ENCODE measurements at regions not wholly inside any gene's neighbourhood (a gene's known extent, or its start where the extent isn't known, plus 50 kb on each side); places are given as distances from the start of the nearest gene placed in this dataset.

DNA sequence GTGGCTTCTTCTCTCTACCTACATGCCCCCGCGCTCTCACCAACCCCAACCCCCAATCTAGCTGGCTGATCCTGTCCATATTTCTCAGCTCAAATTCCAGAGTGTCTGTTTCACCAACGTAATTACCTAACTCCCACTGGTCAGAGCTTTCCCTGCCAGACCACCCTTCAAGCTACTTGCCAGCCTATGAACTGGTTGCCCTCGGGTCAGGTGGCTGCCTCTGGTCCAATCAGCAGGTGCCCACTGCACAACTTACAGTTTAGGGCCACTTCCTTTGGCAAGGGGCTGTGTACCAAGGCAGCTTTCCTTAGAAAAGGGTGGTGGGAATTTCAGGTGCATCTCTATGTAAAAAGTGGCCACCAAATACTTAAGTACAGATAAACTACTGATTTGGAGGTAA is 92.2 kb upstream of the SLC30A5 start:
- DNase-seq (ENCODE audit: insufficient read length, low spot score) (no peak), FAIRE-seq (no peak)
- TF ChIP-seq, protein P1, sequence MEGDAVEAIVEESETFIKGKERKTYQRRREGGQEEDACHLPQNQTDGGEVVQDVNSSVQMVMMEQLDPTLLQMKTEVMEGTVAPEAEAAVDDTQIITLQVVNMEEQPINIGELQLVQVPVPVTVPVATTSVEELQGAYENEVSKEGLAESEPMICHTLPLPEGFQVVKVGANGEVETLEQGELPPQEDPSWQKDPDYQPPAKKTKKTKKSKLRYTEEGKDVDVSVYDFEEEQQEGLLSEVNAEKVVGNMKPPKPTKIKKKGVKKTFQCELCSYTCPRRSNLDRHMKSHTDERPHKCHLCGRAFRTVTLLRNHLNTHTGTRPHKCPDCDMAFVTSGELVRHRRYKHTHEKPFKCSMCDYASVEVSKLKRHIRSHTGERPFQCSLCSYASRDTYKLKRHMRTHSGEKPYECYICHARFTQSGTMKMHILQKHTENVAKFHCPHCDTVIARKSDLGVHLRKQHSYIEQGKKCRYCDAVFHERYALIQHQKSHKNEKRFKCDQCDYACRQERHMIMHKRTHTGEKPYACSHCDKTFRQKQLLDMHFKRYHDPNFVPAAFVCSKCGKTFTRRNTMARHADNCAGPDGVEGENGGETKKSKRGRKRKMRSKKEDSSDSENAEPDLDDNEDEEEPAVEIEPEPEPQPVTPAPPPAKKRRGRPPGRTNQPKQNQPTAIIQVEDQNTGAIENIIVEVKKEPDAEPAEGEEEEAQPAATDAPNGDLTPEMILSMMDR (IDR thresholded peaks at IDR 0.05; ENCODE audit: insufficient read depth, missing control alignments) = no peak

DNA sequence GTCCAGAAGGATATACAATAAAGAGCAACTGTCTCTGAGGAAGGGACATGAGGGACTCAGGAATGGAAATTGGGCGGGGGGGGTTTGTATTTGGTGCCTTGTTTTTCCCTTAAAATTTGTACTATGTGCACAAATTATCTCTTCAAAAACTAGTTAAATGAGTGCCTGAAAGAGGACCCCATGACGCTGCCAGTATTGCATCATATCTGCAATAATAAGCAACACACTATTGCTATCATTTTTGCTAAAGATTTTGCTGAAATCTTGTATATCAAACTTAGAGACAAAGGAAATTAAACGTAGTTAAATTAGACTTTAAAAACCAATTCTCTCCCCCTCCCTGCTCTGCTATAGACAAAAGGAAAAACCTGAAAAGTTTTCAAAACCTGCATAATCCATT is 89.7 kb upstream of the SLC30A5 start:
- TF ChIP-seq, protein P1 (IDR thresholded peaks at IDR 0.05; ENCODE audit: insufficient read depth, missing control alignments) = no peak
- FAIRE-seq (no peak), DNase-seq (ENCODE audit: insufficient read length, low spot score) (no peak)

DNA sequence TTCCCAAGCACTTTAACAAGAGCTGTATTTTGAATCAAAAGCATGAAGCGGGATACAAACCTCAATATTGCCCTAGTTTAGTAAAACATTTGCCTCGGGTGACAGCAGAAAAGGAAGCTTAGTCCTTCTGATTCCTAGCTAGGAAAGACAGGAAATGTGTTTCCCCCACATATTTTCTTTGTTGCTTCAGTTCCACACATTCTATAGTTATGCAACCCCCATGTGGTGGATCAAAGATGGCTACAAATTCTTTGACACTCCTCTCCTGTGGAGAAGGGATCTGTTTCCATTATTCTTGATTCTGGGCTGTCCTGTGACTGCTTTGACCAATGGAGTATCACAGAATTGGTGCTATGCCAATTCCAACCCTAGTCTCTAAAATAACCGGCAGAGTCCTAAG is 89.1 kb upstream of the SLC30A5 start:
- FAIRE-seq (no peak), DNase-seq (ENCODE audit: insufficient read length, low spot score) (no peak)
- TF ChIP-seq, protein P1 (IDR thresholded peaks at IDR 0.05; ENCODE audit: insufficient read depth, missing control alignments) = no peak

DNA sequence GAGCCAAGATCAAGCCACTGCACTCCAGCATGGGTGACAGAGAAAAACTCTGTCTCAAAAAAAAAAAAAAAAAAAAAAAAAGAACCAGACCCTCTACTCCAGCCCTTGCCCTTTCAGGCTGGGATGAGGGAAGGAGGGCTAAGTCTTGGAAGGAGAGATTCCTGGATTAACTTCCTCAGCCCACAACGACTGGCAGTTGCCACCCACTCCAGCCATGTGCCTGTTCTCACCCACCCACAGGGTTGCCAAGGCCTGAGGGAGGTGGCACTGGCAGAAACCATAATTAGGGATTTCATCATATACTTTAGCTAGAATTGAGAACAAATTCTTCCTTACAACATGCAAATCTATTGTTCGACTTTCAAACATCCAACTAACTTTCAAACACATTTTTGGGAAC is 87.8 kb upstream of the SLC30A5 start:
- FAIRE-seq (no peak), DNase-seq (ENCODE audit: insufficient read length, low spot score) (no peak)
- TF ChIP-seq, protein P1 (IDR thresholded peaks at IDR 0.05; ENCODE audit: insufficient read depth, missing control alignments) = no peak

DNA sequence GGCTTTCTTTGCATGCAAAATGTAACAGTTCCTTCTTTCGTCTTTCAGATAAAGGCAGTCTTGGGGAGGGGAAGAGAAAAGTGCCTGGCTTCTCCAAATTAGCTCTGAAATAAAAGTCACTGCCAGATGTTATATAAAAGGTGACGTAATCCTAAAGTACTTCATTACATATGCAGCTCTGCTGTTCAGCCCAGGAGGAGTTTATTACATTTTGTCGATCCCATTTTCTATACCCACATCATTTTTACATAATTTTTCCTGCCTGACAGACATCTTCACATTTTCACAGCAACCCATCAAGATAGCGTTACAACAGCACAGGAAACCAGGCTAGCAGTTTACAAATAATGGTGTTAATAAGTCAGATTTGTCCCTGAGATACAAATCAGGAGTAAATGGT is 86.7 kb upstream of the SLC30A5 start:
- DNase-seq (ENCODE audit: insufficient read length, low spot score) (no peak), FAIRE-seq (peak; percentile 46)
- TF ChIP-seq, protein P1 (IDR thresholded peaks at IDR 0.05; ENCODE audit: insufficient read depth, missing control alignments) = no peak

DNA sequence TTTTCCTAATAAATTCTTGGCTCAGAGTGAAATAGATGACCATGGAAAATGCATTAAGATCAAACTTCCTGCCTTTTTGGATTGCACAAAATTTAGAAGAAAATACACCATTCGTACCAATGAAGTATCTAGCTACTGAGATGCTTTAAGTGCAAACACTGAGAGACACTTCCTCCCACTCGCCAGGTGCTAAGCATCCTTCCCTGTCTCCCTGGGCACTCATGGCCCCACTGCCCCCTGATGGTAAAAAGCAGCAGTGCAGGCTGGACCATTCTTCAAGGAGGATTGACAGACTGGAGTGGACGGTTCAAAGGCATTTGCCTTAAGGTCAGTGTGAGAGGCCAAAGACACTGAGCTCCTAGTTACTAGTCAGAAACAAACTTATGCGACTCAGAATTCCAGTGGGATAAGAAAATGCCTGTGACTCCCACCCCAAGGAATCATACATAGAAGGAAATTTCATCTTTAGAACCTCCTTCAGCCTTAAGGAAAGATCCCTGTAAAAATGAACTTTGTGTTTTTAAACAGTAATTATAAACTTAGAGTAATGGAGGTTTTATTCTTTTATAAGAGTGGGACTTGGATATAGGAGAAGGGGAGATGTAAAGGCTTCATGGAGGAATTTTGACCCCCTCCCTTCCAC is 86.0 kb upstream of the SLC30A5 start:
- DNase-seq (ENCODE audit: insufficient read length, low spot score) (peak; percentile 23), FAIRE-seq (no peak)
- TF ChIP-seq, protein P1 (IDR thresholded peaks at IDR 0.05; ENCODE audit: insufficient read depth, missing control alignments) = peak; percentile 75

DNA sequence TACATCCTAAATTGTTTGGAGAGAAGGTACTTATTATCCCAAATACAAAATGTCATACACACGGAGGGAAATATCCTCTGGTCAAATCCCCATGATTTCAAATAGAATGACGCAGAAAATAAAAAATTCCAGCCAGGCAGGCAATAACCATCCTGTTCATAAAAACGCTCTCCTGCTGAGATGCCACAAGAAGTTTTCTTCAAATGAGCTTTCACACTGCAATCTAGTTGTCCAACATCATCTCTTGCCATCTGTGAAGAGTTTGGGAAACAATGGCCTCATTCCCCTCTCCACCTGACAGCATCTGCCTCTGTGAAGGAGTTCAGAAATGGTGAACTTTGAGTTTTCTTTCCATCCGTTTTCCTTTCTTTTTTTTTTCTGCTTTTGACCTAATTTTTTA is 83.3 kb upstream of the SLC30A5 start:
- TF ChIP-seq, protein P1 (IDR thresholded peaks at IDR 0.05; ENCODE audit: insufficient read depth, missing control alignments) = no peak
- no peak for DNase-seq (ENCODE audit: insufficient read length, low spot score)
- FAIRE-seq = no peak

Measured in D721Med (cell line).